ENCODE measurements at regions not wholly inside any gene's neighbourhood (a gene's known extent, or its start where the extent isn't known, plus 50 kb on each side); places are given as distances from the start of the nearest gene placed in this dataset.

DNA sequence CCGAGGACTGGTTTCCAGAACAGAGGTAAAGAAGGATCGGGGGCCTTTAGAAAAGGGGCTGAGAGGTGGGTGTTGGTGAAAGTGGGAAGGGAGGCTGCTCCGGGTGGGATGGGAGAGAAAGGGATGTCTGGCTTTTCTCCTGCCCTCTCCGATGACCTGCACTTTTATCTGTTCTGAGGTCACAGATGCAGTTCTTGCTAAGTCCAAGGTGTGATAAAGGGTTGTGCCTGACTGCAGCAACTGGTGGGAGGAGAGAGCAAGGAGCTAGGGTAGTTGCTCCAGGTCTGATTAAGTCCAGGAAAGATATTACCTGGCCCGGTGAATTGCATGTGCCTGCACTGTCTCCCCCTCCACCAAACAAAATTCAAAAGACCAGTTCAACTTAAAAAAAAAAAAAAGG lies 145.6 kb upstream of the SOX4 start:
- TF ChIP-seq ZBTB8A (tag by site-specific recombination; IDR thresholded peaks at IDR 0.05) (no peak), ZNF530 (tag by site-specific recombination; IDR thresholded peaks at IDR 0.05; ENCODE audit: low read depth) (no peak), ZNF274 (IDR thresholded peaks at IDR 0.05; ENCODE audit: low read length) (no peak), ZNF274 (tag by site-specific recombination; IDR thresholded peaks at IDR 0.05; ENCODE audit: borderline replicate concordance) (no peak), ZNF830 (tag by site-specific recombination; IDR thresholded peaks at IDR 0.05; ENCODE audit: low read depth) (no peak)
- TF ChIP-seq, protein P1, sequence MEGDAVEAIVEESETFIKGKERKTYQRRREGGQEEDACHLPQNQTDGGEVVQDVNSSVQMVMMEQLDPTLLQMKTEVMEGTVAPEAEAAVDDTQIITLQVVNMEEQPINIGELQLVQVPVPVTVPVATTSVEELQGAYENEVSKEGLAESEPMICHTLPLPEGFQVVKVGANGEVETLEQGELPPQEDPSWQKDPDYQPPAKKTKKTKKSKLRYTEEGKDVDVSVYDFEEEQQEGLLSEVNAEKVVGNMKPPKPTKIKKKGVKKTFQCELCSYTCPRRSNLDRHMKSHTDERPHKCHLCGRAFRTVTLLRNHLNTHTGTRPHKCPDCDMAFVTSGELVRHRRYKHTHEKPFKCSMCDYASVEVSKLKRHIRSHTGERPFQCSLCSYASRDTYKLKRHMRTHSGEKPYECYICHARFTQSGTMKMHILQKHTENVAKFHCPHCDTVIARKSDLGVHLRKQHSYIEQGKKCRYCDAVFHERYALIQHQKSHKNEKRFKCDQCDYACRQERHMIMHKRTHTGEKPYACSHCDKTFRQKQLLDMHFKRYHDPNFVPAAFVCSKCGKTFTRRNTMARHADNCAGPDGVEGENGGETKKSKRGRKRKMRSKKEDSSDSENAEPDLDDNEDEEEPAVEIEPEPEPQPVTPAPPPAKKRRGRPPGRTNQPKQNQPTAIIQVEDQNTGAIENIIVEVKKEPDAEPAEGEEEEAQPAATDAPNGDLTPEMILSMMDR (tag by site-specific recombination; IDR thresholded peaks at IDR 0.05) = no peak
